Sigmoid colon (tissue), 4 donors: ENCODE measurements at regions not wholly inside any gene's neighbourhood (a gene's known extent, or its start where the extent isn't known, plus 50 kb on each side); places are given as distances from the start of the nearest gene placed in this dataset.

Source experiments
- POLR2AphosphoS5 ChIP-seq, 4 donors: sonication (generic); formaldehyde crosslinking; IDR thresholded peaks; one replicate each; pipeline ENCODE4 v1.6.1; 2017; ENCODE audit warnings: antibody characterized with exemption in 4 of 4
- TF ChIP-seq, protein P1 (sequence below), 4 experiments: fragments of 450-650 bp in 3 of 4; fragments of 200-600 bp in 1 of 4; IDR thresholded peaks; one replicate each; pipeline ENCODE4 v1.5.1; 2016 to 2019; ENCODE audit warnings: antibody characterized with exemption in 4 of 4, mild to moderate bottlenecking in 3 of 4, moderate library complexity in 2 of 4

DNA sequence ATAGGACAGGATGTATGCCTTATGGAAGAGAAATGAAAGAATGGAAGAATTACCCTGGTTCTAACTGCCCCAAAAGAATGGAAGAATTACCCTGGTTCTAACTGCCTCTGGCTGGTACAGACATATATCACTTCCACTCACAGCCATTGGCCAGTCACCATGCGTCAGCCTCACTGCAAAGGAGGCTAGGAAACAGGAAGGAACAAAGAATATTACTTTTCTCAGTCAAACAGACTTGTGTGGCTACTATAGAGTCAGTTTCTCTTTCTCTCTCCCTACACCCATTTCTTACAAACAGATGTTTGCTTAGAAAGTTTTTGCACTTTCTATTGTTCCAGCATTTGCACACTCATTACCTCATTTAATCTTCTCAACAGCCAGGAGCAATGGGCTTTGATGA, 1111.1 kb upstream of the KLHL29 start:
- no peak for TF ChIP-seq POLR2AphosphoS5 (IDR thresholded peaks at IDR 0.05)
- TF ChIP-seq, protein P1, sequence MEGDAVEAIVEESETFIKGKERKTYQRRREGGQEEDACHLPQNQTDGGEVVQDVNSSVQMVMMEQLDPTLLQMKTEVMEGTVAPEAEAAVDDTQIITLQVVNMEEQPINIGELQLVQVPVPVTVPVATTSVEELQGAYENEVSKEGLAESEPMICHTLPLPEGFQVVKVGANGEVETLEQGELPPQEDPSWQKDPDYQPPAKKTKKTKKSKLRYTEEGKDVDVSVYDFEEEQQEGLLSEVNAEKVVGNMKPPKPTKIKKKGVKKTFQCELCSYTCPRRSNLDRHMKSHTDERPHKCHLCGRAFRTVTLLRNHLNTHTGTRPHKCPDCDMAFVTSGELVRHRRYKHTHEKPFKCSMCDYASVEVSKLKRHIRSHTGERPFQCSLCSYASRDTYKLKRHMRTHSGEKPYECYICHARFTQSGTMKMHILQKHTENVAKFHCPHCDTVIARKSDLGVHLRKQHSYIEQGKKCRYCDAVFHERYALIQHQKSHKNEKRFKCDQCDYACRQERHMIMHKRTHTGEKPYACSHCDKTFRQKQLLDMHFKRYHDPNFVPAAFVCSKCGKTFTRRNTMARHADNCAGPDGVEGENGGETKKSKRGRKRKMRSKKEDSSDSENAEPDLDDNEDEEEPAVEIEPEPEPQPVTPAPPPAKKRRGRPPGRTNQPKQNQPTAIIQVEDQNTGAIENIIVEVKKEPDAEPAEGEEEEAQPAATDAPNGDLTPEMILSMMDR (IDR thresholded peaks at IDR 0.05) = no peak
